MM.1S (cell line): ENCODE measurements at regions not wholly inside any gene's neighbourhood (a gene's known extent, or its start where the extent isn't known, plus 50 kb on each side); places are given as distances from the start of the nearest gene placed in this dataset.

ENCODE experiments used
- DNase-seq: peaks from one replicate; pipeline ENCODE4 v3.0.0-alpha.2; 2015
- H2AFZ ChIP-seq: fragments of 300-600 bp; sonication (generic); 2 replicates; pipeline ENCODE4 v1.6.0; 2016; ENCODE audit warnings: antibody characterized with exemption, low read length
- H3F3A ChIP-seq: fragments of 300-600 bp; sonication (generic); 2 replicates; pipeline ENCODE4 v1.6.1; 2016; ENCODE audit warnings: mild to moderate bottlenecking, antibody characterized with exemption, low read length, moderate library complexity, mixed read lengths; ENCODE audit not compliant: insufficient read depth
- H3K27ac ChIP-seq: fragments of 300-600 bp; sonication (generic); 2 replicates; pipeline ENCODE4 v1.5.1; 2016; ENCODE audit warnings: mild to moderate bottlenecking, low read length
- H3K27me3 ChIP-seq: fragments of 300-600 bp; sonication (generic); replicated peaks from 2 replicates; pipeline ENCODE4 v1.6.0; 2016; ENCODE audit warnings: low read length; ENCODE audit not compliant: insufficient read depth
- H3K36me3 ChIP-seq: fragments of 300-600 bp; sonication (generic); replicated peaks from 2 replicates; pipeline ENCODE4 v1.6.1; 2016; ENCODE audit warnings: mild to moderate bottlenecking, low read length, mixed read lengths; ENCODE audit not compliant: insufficient read depth
- H3K4me1 ChIP-seq: fragments of 300-600 bp; sonication (generic); 2 replicates; pipeline ENCODE4 v1.6.1; 2016; ENCODE audit warnings: low read length, mixed read lengths
- H3K4me2 ChIP-seq: fragments of 300-600 bp; sonication (generic); 2 replicates; pipeline ENCODE4 v1.6.0; 2016; ENCODE audit warnings: low read depth, low read length
- H3K4me3 ChIP-seq: fragments of 300-600 bp; sonication (generic); 2 replicates; pipeline ENCODE4 v1.5.1; 2016; ENCODE audit warnings: low read length, mixed read lengths
- H3K79me2 ChIP-seq: fragments of 300-600 bp; sonication (generic); 2 replicates; pipeline ENCODE4 v1.6.1; 2016; ENCODE audit warnings: mixed run types, low read length, mixed read lengths
- H3K9ac ChIP-seq: fragments of 300-600 bp; sonication (generic); 2 replicates; pipeline ENCODE4 v1.6.1; 2016; ENCODE audit warnings: low read length, mixed read lengths
- H3K9me2 ChIP-seq: fragments of 300-600 bp; sonication (generic); replicated peaks from 2 replicates; pipeline ENCODE4 v1.6.1; 2016; ENCODE audit warnings: mild to moderate bottlenecking, low read length, mixed read lengths; ENCODE audit not compliant: insufficient read depth
- H3K9me3 ChIP-seq: fragments of 300-600 bp; sonication (generic); replicated peaks from 2 replicates; pipeline ENCODE4 v1.6.1; 2016; ENCODE audit warnings: mild to moderate bottlenecking, low read length, mixed read lengths; ENCODE audit not compliant: insufficient read depth
- H4K20me1 ChIP-seq: fragments of 300-600 bp; sonication (generic); 2 replicates; pipeline ENCODE4 v1.6.1; 2016; ENCODE audit warnings: mild to moderate bottlenecking, low read length, moderate library complexity, mixed read lengths; ENCODE audit not compliant: insufficient read depth
- CTCF ChIP-seq: fragments of 300-600 bp; sonication (generic); IDR thresholded peaks from 2 replicates; pipeline ENCODE4 v1.5.1; 2016; ENCODE audit warnings: antibody characterized with exemption, low read length, mixed read lengths
- EZH2 ChIP-seq: fragments of 300-600 bp; sonication (generic); optimal IDR thresholded peaks from 2 replicates; pipeline ENCODE3; 2017; ENCODE audit warnings: low read depth, mild to moderate bottlenecking, antibody characterized with exemption, low read length, mixed read lengths
- EZH2phosphoT487 ChIP-seq: fragments of 300-600 bp; sonication (generic); IDR thresholded peaks from 2 replicates; pipeline ENCODE4 v1.6.1; 2018; ENCODE audit warnings: antibody characterized with exemption, low read length

GRCh38 chr18:38752430-38752829 lies 1186.8 kb upstream of the CELF4 start:
- no peak overlapping the region for H3K4me2 ChIP-seq
- H3K27me3 ChIP-seq: no peaks in the 10 kb centered on the region
- no peak overlapping the region for H3K9ac ChIP-seq
- H3K9me2 ChIP-seq: no peaks in the 10 kb centered on the region
- no peak for TF ChIP-seq CTCF
- TF ChIP-seq EZH2phosphoT487: no peak
- TF ChIP-seq EZH2: no peak
- no peak overlapping the region for H3K4me3 ChIP-seq
- no peaks in the 10 kb centered on the region for H3K36me3 ChIP-seq
- no peak overlapping the region for H2AFZ ChIP-seq
- no peaks in the 10 kb centered on the region for H4K20me1 ChIP-seq
- DNase-seq: no peak
- no peaks in the 10 kb centered on the region for H3K79me2 ChIP-seq
- no peaks in the 10 kb centered on the region for H3F3A ChIP-seq
- H3K27ac ChIP-seq: no peak overlapping the region
- H3K9me3 ChIP-seq: no peaks in the 10 kb centered on the region
- no peaks in the 10 kb centered on the region for H3K4me1 ChIP-seq

- H3K9ac ChIP-seq: no peak overlapping the region
- H3K27me3 ChIP-seq: no peaks in the 10 kb centered on the region
- H3K4me3 ChIP-seq: no peak overlapping the region
- no peak overlapping the region for H2AFZ ChIP-seq
- no peaks in the 10 kb centered on the region for H3K4me1 ChIP-seq
- no peak overlapping the region for H3K4me2 ChIP-seq
- no peaks in the 10 kb centered on the region for H3K9me2 ChIP-seq
- no peaks in the 10 kb centered on the region for H3K79me2 ChIP-seq
- H4K20me1 ChIP-seq: no peaks in the 10 kb centered on the region
- H3F3A ChIP-seq: no peaks in the 10 kb centered on the region
- no peak overlapping the region for H3K27ac ChIP-seq
- DNase-seq: no peak
- H3K9me3 ChIP-seq: no peaks in the 10 kb centered on the region
- TF ChIP-seq EZH2phosphoT487 (no peak), CTCF (no peak), EZH2 (no peak)
- H3K36me3 ChIP-seq: no peaks in the 10 kb centered on the region
Measured at GRCh38 chr18:38751898-38752297, 1186.3 kb upstream of the CELF4 start.

GRCh38 chr18:38751211-38751610 lies 1185.6 kb upstream of the CELF4 start:
- H3K9me3 ChIP-seq: no peaks in the 10 kb centered on the region
- H3K9ac ChIP-seq: no peak overlapping the region
- no peak overlapping the region for H2AFZ ChIP-seq
- TF ChIP-seq EZH2phosphoT487 (no peak), EZH2 (no peak), CTCF (no peak)
- DNase-seq: no peak
- H3F3A ChIP-seq: no peaks in the 10 kb centered on the region
- H4K20me1 ChIP-seq: no peaks in the 10 kb centered on the region
- no peak overlapping the region for H3K4me3 ChIP-seq
- H3K4me2 ChIP-seq: no peak overlapping the region
- no peaks in the 10 kb centered on the region for H3K9me2 ChIP-seq
- no peak overlapping the region for H3K27ac ChIP-seq
- no peaks in the 10 kb centered on the region for H3K4me1 ChIP-seq
- H3K36me3 ChIP-seq: no peaks in the 10 kb centered on the region
- no peaks in the 10 kb centered on the region for H3K27me3 ChIP-seq
- H3K79me2 ChIP-seq: no peaks in the 10 kb centered on the region

GRCh38 chr18:38750751-38751150 lies 1185.2 kb upstream of the CELF4 start:
- Histone ChIP-seq H3K27me3 (no peaks in the 10 kb centered on the region), H3K9ac (no peak overlapping the region), H3K4me3 (no peak overlapping the region), H4K20me1 (no peaks in the 10 kb centered on the region), H3K9me3 (no peaks in the 10 kb centered on the region), H3K9me2 (no peaks in the 10 kb centered on the region), H3F3A (no peaks in the 10 kb centered on the region), H2AFZ (no peak overlapping the region), H3K4me2 (no peak overlapping the region), H3K79me2 (no peaks in the 10 kb centered on the region), H3K4me1 (no peaks in the 10 kb centered on the region), H3K36me3 (no peaks in the 10 kb centered on the region), H3K27ac (no peak overlapping the region)
- TF ChIP-seq EZH2phosphoT487: no peak
- no peak for TF ChIP-seq EZH2
- no peak for TF ChIP-seq CTCF
- DNase-seq: no peak
